OCI-LY1 (cell line): ENCODE measurements at regions not wholly inside any gene's neighbourhood (a gene's known extent, or its start where the extent isn't known, plus 50 kb on each side); places are given as distances from the start of the nearest gene placed in this dataset.
"Not testable (repeated sequence)": the region's sequence is repeated elsewhere in the genome, so short reads cannot be mapped to it uniquely, and the experiment has no call there.

Experiments
- H2AFZ ChIP-seq: fragments of 200-600 bp; sonication (generic), shearing (Covaris generic); 2 replicates; pipeline ENCODE4 v1.6.0; 2014; ENCODE audit warnings: antibody characterized with exemption, mild to moderate bottlenecking, low read length
- H3F3A ChIP-seq: fragments of 200-600 bp; sonication (generic), shearing (Covaris generic); 2 replicates; pipeline ENCODE4 v1.6.0; 2014; ENCODE audit warnings: mild to moderate bottlenecking, antibody characterized with exemption, low read length, moderate library complexity; ENCODE audit not compliant: insufficient read depth
- H3K27ac ChIP-seq: fragments of 200-600 bp; sonication (generic); 2 replicates; pipeline ENCODE4 v1.5.1; 2014; ENCODE audit warnings: low read length, mixed run types, mild to moderate bottlenecking, low read depth; ENCODE audit not compliant: poor library complexity, severe bottlenecking
- H3K27me3 ChIP-seq: fragments of 200-600 bp; sonication (generic); 2 replicates; pipeline ENCODE4 v1.6.0; 2014; ENCODE audit warnings: antibody characterized with exemption, mild to moderate bottlenecking, low read length, moderate library complexity; ENCODE audit not compliant: insufficient read depth
- H3K36me3 ChIP-seq: fragments of 200-600 bp; sonication (generic); 2 replicates; pipeline ENCODE4 v1.6.1; 2014; ENCODE audit warnings: mild to moderate bottlenecking, antibody characterized with exemption, low read length, moderate library complexity, mixed read lengths; ENCODE audit not compliant: insufficient read depth
- H3K4me1 ChIP-seq: fragments of 200-600 bp; sonication (generic); 2 replicates; pipeline ENCODE4 v1.5.1; 2014; ENCODE audit warnings: mild to moderate bottlenecking, low read length, moderate library complexity; ENCODE audit not compliant: insufficient read depth, severe bottlenecking
- H3K4me2 ChIP-seq: fragments of 200-600 bp; sonication (generic), shearing (Covaris generic); 2 replicates; pipeline ENCODE4 v1.6.1; 2014; ENCODE audit warnings: low read length
- H3K4me3 ChIP-seq: fragments of 200-600 bp; sonication (generic); 2 replicates; pipeline ENCODE4 v1.5.1; 2014; ENCODE audit warnings: low read length, low read depth, mild to moderate bottlenecking, mixed read lengths; ENCODE audit not compliant: poor library complexity, severe bottlenecking
- H3K79me2 ChIP-seq: fragments of 200-600 bp; shearing (Covaris generic); 2 replicates; pipeline ENCODE4 v1.6.1; 2016; ENCODE audit warnings: mixed run types, low read length, mixed read lengths; ENCODE audit not compliant: insufficient read depth
- H3K9ac ChIP-seq: fragments of 200-600 bp; sonication (generic), shearing (Covaris generic); 2 replicates; pipeline ENCODE4 v1.6.1; 2014; ENCODE audit warnings: mild to moderate bottlenecking, low read length, mixed read lengths
- H3K9me2 ChIP-seq: fragments of 200-600 bp; sonication (generic), shearing (Covaris generic); 2 replicates; pipeline ENCODE4 v1.6.1; 2014; ENCODE audit warnings: low read depth, mild to moderate bottlenecking, low read length, mixed read lengths
- H3K9me3 ChIP-seq: fragments of 200-600 bp; shearing (Covaris generic); 2 replicates; pipeline ENCODE4 v1.6.1; 2014; ENCODE audit warnings: low read length, mixed read lengths
- H4K20me1 ChIP-seq: fragments of 200-600 bp; sonication (generic), shearing (Covaris generic); 2 replicates; pipeline ENCODE4 v1.6.0; 2016; ENCODE audit warnings: mild to moderate bottlenecking, low read length; ENCODE audit not compliant: insufficient read depth
- EZH2 ChIP-seq: fragments of 200-600 bp; sonication (generic), shearing (Covaris generic); IDR thresholded peaks from 2 replicates; pipeline ENCODE4 v1.8.0; 2017; ENCODE audit warnings: borderline replicate concordance, mixed run types, mild to moderate bottlenecking, antibody characterized with exemption, low read length, moderate library complexity, mixed read lengths
- TF ChIP-seq, protein P1 (sequence below): fragments of 200-600 bp; sonication (generic), shearing (Covaris generic); IDR thresholded peaks from 2 replicates; pipeline ENCODE4 v1.5.1; 2017; ENCODE audit warnings: mild to moderate bottlenecking, antibody characterized with exemption, low read length, moderate library complexity, mixed read lengths

GRCh38 chr16:29146808-29147643, 162.2 kb downstream of the LAT start:
- H3K4me3 ChIP-seq, H3K79me2 ChIP-seq, H3K4me1 ChIP-seq, H3K9me2 ChIP-seq, H3K36me3 ChIP-seq, H3K9ac ChIP-seq, H2AFZ ChIP-seq, H3K27ac ChIP-seq, H4K20me1 ChIP-seq, H3K4me2 ChIP-seq, H3K9me3 ChIP-seq, H3F3A ChIP-seq, H3K27me3 ChIP-seq: not testable (repeated sequence)

GRCh38 chr16:29146266-29146665, 161.4 kb downstream of the LAT start:
- no peak overlapping the region for H3K27ac ChIP-seq
- TF ChIP-seq EZH2, result no peak
- TF ChIP-seq, protein P1, sequence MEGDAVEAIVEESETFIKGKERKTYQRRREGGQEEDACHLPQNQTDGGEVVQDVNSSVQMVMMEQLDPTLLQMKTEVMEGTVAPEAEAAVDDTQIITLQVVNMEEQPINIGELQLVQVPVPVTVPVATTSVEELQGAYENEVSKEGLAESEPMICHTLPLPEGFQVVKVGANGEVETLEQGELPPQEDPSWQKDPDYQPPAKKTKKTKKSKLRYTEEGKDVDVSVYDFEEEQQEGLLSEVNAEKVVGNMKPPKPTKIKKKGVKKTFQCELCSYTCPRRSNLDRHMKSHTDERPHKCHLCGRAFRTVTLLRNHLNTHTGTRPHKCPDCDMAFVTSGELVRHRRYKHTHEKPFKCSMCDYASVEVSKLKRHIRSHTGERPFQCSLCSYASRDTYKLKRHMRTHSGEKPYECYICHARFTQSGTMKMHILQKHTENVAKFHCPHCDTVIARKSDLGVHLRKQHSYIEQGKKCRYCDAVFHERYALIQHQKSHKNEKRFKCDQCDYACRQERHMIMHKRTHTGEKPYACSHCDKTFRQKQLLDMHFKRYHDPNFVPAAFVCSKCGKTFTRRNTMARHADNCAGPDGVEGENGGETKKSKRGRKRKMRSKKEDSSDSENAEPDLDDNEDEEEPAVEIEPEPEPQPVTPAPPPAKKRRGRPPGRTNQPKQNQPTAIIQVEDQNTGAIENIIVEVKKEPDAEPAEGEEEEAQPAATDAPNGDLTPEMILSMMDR, result no peak
- no peaks in the 10 kb centered on the region for H3K9me2 ChIP-seq
- no peak overlapping the region for H3K4me3 ChIP-seq
- no peak overlapping the region for H3K9ac ChIP-seq
- H3K36me3 ChIP-seq, result no peaks in the 10 kb centered on the region
- no peaks in the 10 kb centered on the region for H3K9me3 ChIP-seq
- no peak overlapping the region for H2AFZ ChIP-seq
- H4K20me1 ChIP-seq, result no peaks in the 10 kb centered on the region
- peaks cover 6% of the 10 kb centered on the region for H3K4me1 ChIP-seq
- no peaks in the 10 kb centered on the region for H3K79me2 ChIP-seq
- H3F3A ChIP-seq, result no peaks in the 10 kb centered on the region
- no peak overlapping the region for H3K4me2 ChIP-seq
- no peaks in the 10 kb centered on the region for H3K27me3 ChIP-seq

DNA sequence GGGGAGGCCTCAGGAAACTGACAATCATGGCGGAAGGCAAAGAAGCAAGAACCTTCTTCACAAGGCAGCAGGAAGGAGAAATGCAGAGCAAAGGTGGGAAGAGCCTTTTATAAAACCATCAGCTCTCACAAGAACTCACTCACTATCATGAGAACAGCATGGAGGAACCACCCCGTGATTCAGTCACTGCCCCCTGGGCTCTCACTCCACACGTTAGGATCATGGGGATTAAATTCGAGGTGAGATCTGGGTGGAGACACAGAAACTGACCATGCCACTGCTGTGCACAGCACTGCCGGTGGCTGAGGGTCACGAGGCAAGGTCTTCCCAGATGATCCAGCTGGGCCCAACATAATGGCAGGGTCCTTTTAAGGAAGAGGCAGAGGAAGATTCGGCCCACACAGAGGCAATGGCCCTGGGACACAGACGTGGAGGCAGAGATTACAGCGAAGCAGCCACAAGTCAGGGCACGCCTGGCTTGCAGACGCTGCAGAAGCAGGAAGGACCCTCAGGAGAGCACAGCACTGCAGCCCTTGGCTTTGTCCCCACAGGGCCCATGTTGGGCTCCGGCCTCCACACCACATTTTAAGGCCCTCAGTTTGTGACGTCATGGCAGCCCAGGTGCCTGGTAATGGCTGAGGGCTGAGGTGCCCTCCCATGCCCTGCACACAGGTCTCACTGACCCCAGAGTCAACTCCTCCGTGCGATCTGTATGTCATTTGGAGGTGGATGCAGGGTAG, 160.8 kb downstream of the LAT start:
- not testable (repeated sequence) for H3K27ac ChIP-seq, H4K20me1 ChIP-seq, H3K4me1 ChIP-seq, H3K79me2 ChIP-seq, H3K4me2 ChIP-seq, H3K9me3 ChIP-seq, H2AFZ ChIP-seq, H3F3A ChIP-seq, H3K36me3 ChIP-seq, H3K27me3 ChIP-seq, H3K9me2 ChIP-seq, H3K9ac ChIP-seq, H3K4me3 ChIP-seq

- not testable (repeated sequence) for H3K4me1 ChIP-seq, H2AFZ ChIP-seq, H3K4me2 ChIP-seq, H3K79me2 ChIP-seq, H3K36me3 ChIP-seq, H4K20me1 ChIP-seq, H3K27ac ChIP-seq, H3K4me3 ChIP-seq, H3K9me3 ChIP-seq, H3K27me3 ChIP-seq, H3F3A ChIP-seq, H3K9me2 ChIP-seq, H3K9ac ChIP-seq
Measured at GRCh38 chr16:29145086-29145485, 160.2 kb downstream of the LAT start.

DNA sequence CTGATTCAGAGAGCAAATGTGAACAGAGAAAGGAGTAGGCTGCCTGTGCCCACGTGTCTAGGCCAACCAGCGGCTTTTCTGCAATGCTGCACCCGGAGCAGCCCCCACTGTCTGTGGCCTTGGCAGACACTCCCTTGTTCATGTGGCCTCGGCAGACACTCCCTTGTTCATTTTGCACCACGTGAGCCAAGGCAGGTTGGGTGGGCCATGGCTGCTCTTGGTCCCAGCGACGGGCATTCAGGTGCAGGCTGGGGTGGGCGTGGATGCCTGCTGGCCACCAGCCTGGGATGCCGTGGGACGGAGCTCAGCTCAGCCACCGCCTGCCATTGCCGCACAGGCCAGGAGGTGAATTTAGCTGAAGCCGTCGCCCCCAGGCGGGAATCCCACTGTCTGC, 159.8 kb downstream of the LAT start:
- not testable (repeated sequence) for H3K4me1 ChIP-seq, H3K27me3 ChIP-seq, H3F3A ChIP-seq, H3K9me2 ChIP-seq, H3K79me2 ChIP-seq, H4K20me1 ChIP-seq, H3K36me3 ChIP-seq, H2AFZ ChIP-seq, H3K27ac ChIP-seq, H3K4me3 ChIP-seq, H3K9ac ChIP-seq, H3K4me2 ChIP-seq, H3K9me3 ChIP-seq

DNA sequence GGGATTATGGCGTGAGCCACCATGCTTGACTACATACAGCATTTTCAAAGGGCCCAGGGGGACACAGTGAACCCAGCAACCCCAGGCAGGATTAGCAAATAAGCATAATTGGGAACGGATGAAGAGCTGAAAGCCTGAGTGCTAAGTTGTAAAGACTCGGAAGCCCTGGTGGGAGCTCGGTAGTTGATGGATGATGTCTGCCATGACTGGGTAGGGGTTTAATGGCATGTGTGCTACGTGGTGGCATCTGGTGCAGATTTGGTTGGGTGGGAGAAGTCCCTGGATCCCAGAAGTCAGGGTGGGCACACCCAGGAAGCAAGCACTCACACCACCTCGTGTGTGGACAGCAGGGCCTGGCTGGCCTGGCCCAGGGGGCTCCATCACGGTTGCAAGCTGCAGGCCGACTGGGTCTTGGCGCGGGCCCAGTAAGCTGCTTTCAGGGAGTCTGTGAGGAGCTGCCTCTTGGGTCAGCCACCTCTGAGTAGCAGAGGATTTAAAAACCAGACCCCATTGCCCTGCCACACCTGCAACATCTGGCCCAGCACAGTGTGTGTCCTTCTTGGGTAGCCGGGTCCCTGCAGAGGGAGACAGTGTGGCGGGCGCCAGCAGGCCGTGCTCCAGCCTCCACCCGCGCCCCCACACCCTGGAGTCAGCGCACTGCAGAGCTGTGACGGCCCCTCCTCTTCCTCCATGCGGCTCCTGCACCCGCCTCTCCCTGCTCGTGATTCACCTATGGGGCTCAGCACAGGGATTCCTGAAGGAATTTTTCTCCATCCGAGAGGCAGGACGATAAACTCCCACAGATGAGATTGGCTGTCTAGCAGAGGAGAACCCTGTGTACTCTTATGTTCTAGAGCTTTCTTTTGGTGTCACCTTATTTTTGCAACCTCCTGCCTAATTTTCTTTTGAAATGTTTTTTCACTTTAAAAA, 159.2 kb downstream of the LAT start:
- H3K4me1 ChIP-seq, H2AFZ ChIP-seq: not testable (repeated sequence)

More for the DNA sequence above, 159.2 kb downstream of the LAT start:
- H3K36me3 ChIP-seq, H3K4me3 ChIP-seq, H3K4me2 ChIP-seq, H4K20me1 ChIP-seq, H3K9ac ChIP-seq, H3F3A ChIP-seq, H3K9me2 ChIP-seq, H3K27ac ChIP-seq, H3K9me3 ChIP-seq, H3K79me2 ChIP-seq, H3K27me3 ChIP-seq: not testable (repeated sequence)
